Skeletal muscle satellite cell (primary cell): ENCODE measurements at regions not wholly inside any gene's neighbourhood (a gene's known extent, or its start where the extent isn't known, plus 50 kb on each side); places are given as distances from the start of the nearest gene placed in this dataset.
"Not testable (repeated sequence)": the region's sequence is repeated elsewhere in the genome, so short reads cannot be mapped to it uniquely, and the experiment has no call there.

ENCODE experiments used
- H3K27me3 ChIP-seq: 2 replicates; pipeline ENCODE4 v1.7.0; 2013; ENCODE audit warnings: low read length; ENCODE audit not compliant: control insufficient read depth, insufficient read depth
- H3K36me3 ChIP-seq: 2 replicates; pipeline ENCODE4 v1.7.0; 2013; ENCODE audit warnings: mild to moderate bottlenecking, control low read depth, low read length; ENCODE audit not compliant: insufficient read depth
- H3K4me1 ChIP-seq: 2 replicates; pipeline ENCODE4 v1.7.0; 2013; ENCODE audit warnings: low read length; ENCODE audit not compliant: control insufficient read depth, insufficient read depth
- H3K4me2 ChIP-seq: 2 replicates; pipeline ENCODE4 v1.7.0; 2013; ENCODE audit warnings: mild to moderate bottlenecking, low read length
- H3K4me3 ChIP-seq: 2 replicates; pipeline ENCODE4 v1.7.0; 2013; ENCODE audit warnings: low read length
- H3K9ac ChIP-seq: 2 replicates; pipeline ENCODE4 v1.7.0; 2013; ENCODE audit warnings: mild to moderate bottlenecking, low read depth, low read length, moderate library complexity
- H3K9me3 ChIP-seq: replicated peaks from 2 replicates; pipeline ENCODE4 v1.7.0; 2013; ENCODE audit warnings: mild to moderate bottlenecking, control low read depth, low read length

GRCh38 chr7:46927131-46927810, 654.6 kb downstream of the TNS3 start:
- Histone ChIP-seq H3K4me1 (peaks cover 23% of the 10 kb centered on the region), H3K27me3 (no peaks in the 10 kb centered on the region), H3K36me3 (no peaks in the 10 kb centered on the region), H3K9me3 (no peaks in the 10 kb centered on the region), H3K4me3 (no peak overlapping the region), H3K9ac (no peak overlapping the region), H3K4me2 (no peak overlapping the region)

- H3K4me2 ChIP-seq = no peak overlapping the region
- H3K4me1 ChIP-seq = no peaks in the 10 kb centered on the region
- no peaks in the 10 kb centered on the region for H3K27me3 ChIP-seq
- no peak overlapping the region for H3K4me3 ChIP-seq
- no peak overlapping the region for H3K9ac ChIP-seq
- no peaks in the 10 kb centered on the region for H3K36me3 ChIP-seq
- no peaks in the 10 kb centered on the region for H3K9me3 ChIP-seq
These were observed 665.3 kb downstream of the TNS3 start for GRCh38 chr7:46916581-46916980.

DNA sequence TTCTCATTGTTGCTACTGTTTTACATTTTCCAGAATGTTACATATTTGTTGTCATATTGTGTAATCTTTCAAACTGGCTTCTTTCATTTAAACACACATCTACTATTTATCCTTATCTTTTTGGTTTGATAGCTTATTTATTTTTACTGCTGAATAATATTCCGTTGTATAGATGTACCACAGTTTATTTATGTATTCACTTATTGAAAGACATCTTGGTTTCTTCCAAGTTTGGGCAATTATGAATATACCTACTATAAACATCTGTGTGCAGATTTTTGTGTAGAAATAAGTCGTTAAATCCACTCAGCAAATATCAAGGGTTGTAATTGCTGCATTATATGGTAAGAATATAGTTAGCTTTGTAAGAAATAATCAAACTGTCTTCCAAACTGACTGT, 669.2 kb downstream of the TNS3 start:
- no peak overlapping the region for H3K4me3 ChIP-seq
- no peaks in the 10 kb centered on the region for H3K36me3 ChIP-seq
- H3K9me3 ChIP-seq = no peaks in the 10 kb centered on the region
- no peak overlapping the region for H3K9ac ChIP-seq
- no peaks in the 10 kb centered on the region for H3K27me3 ChIP-seq
- H3K4me1 ChIP-seq = peaks cover 28% of the 10 kb centered on the region
- H3K4me2 ChIP-seq = no peak overlapping the region

GRCh38 chr7:46909601-46910051, 672.3 kb downstream of the TNS3 start:
- Histone ChIP-seq H3K4me2 (peak overlapping the region; percentile 67), H3K27me3 (no peaks in the 10 kb centered on the region), H3K9me3 (no peaks in the 10 kb centered on the region), H3K9ac (peak overlapping the region; percentile 69), H3K4me3 (peak overlapping the region; percentile 47), H3K36me3 (no peaks in the 10 kb centered on the region), H3K4me1 (peaks cover 29% of the 10 kb centered on the region)

DNA sequence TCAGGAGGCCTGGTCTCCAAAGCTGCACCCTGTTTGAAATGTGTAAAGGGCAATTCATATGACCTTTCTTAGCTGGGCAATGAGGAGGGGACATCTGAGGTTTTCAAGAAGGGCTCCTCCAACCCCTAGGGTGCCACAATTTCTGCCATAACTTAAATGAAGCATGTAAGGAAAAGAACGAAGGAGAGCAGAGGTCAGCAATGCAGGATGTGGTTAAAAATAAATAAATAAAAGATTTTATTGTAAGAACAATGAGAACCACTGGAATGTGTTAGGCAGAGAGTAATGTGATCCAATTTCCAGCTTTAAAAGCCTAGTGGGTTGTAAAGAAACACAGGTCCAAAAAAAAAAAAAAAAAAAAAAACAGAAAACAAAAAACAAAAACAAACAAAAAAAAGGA, 673.1 kb downstream of the TNS3 start:
- Histone ChIP-seq H3K4me2 (peak overlapping the region; percentile 67), H3K27me3 (no peaks in the 10 kb centered on the region), H3K4me3 (peak overlapping the region; percentile 47), H3K9ac (peak overlapping the region; percentile 69), H3K36me3 (no peaks in the 10 kb centered on the region), H3K9me3 (no peaks in the 10 kb centered on the region), H3K4me1 (peaks cover 29% of the 10 kb centered on the region)

GRCh38 chr7:46904523-46904922, 677.4 kb downstream of the TNS3 start:
- not testable (repeated sequence) for H3K4me2 ChIP-seq, H3K9ac ChIP-seq, H3K9me3 ChIP-seq, H3K36me3 ChIP-seq, H3K27me3 ChIP-seq, H3K4me3 ChIP-seq
- H3K4me1 ChIP-seq = peaks cover 18% of the 10 kb centered on the region

DNA sequence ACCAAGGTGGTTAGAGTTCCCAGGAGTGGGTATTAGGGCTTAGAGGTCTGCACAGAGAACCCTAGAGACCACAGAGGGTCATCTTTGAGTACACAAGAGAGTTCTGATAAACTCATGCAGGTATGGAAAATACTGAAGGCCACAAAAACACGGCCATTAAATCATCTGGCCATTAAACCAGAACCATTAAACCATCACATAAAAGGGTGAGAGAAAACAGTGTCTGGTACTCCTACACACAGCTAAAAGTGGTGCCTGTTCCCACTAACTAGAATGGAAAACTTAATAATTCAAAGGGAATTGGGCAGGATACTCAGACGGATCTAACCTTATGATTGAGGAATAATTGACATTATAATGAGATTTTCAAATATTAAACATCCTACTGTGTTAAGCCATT, 679.4 kb downstream of the TNS3 start:
- no peak overlapping the region for H3K9ac ChIP-seq
- no peak overlapping the region for H3K4me2 ChIP-seq
- H3K9me3 ChIP-seq = no peaks in the 10 kb centered on the region
- no peak overlapping the region for H3K4me3 ChIP-seq
- no peaks in the 10 kb centered on the region for H3K36me3 ChIP-seq
- no peaks in the 10 kb centered on the region for H3K27me3 ChIP-seq
- no peaks in the 10 kb centered on the region for H3K4me1 ChIP-seq

DNA sequence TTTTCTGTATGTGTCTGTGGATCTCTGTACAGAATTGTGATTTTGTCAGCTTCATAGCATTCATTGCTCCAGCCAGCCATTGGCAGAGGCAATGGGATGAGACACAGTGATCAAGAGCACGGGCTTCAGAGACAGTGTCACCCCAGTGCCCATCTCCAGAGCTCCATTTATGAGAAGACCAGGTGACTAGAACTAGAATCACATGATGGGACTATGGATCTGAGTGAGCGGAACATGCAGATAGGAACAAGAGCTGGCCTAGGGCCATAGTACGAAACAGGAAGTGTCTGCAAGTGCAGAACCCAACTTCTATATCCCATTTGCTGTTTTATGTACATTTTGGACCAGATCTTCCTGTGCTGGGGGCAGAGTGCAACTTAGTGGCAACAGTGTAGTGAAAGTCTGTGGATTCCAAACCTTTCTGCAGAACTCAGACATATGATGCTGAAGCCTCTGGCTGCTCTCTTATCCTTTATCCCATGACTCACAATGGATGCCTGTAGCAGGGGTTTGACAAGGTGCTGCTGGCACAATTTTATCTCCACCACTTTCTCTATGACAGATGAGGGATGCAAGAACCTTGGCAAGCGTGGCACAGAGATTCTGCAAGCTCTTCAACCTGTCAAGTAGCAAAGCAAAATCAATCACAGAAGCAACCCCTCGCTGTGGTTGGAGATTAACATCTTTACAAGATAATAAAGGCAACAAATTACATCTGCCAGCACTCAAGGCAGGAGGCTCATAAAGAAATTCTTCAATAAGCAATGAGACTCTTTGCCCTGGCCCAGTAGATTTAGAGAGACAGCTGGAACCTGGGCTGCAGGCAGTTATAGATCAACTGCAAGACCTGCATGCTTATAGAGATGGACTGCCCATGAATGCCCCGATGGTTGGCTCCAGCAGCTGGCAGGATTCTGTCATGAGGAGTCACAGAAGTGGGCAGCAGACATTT, 681.3 kb downstream of the TNS3 start:
- H3K36me3 ChIP-seq = no peaks in the 10 kb centered on the region
- no peaks in the 10 kb centered on the region for H3K27me3 ChIP-seq
- H3K4me2 ChIP-seq = no peak overlapping the region
- H3K9ac ChIP-seq = no peak overlapping the region
- no peak overlapping the region for H3K4me3 ChIP-seq
- H3K4me1 ChIP-seq = no peaks in the 10 kb centered on the region
- H3K9me3 ChIP-seq = no peaks in the 10 kb centered on the region

DNA sequence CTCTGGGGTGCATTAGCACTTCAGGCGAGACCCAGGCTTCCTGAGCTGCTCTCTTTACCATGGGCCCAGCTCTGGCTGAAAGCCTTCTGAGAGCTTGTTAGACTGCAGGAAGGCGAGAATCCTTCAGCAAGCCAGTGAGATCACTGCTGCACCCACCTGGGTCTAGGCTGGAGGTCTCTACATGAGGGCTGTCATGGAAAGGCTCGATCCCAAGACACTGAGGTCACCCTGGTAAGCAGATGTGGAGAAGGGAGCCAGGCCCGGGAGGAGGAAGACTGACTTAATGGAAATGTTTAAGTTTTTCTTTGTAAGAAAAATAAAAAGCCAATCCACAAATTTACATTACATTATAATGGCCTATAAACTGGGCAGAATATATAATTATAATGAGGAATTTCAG, 684.5 kb downstream of the TNS3 start:
- H3K27me3 ChIP-seq = no peaks in the 10 kb centered on the region
- no peaks in the 10 kb centered on the region for H3K36me3 ChIP-seq
- H3K4me2 ChIP-seq = no peak overlapping the region
- no peak overlapping the region for H3K4me3 ChIP-seq
- H3K4me1 ChIP-seq = no peaks in the 10 kb centered on the region
- no peak overlapping the region for H3K9ac ChIP-seq
- H3K9me3 ChIP-seq = no peaks in the 10 kb centered on the region

GRCh38 chr7:46886669-46887374, 695.1 kb downstream of the TNS3 start:
- H3K4me3 ChIP-seq = no peak overlapping the region
- H3K36me3 ChIP-seq = no peaks in the 10 kb centered on the region
- no peaks in the 10 kb centered on the region for H3K4me1 ChIP-seq
- no peak overlapping the region for H3K4me2 ChIP-seq
- H3K9me3 ChIP-seq = peaks cover 6% of the 10 kb centered on the region
- H3K9ac ChIP-seq = no peak overlapping the region
- H3K27me3 ChIP-seq = no peaks in the 10 kb centered on the region

- H3K9me3 ChIP-seq = peaks cover 6% of the 10 kb centered on the region
- no peak overlapping the region for H3K9ac ChIP-seq
- H3K27me3 ChIP-seq = no peaks in the 10 kb centered on the region
- no peak overlapping the region for H3K4me2 ChIP-seq
- H3K4me3 ChIP-seq = no peak overlapping the region
- no peaks in the 10 kb centered on the region for H3K36me3 ChIP-seq
- H3K4me1 ChIP-seq = no peaks in the 10 kb centered on the region
These were observed 696.7 kb downstream of the TNS3 start for GRCh38 chr7:46885167-46885566.
